Heart right ventricle (tissue), 16 donors: ENCODE measurements at regions not wholly inside any gene's neighbourhood (a gene's known extent, or its start where the extent isn't known, plus 50 kb on each side); places are given as distances from the start of the nearest gene placed in this dataset.
A peak's percentile ranks its signal among the peaks of the same experiment; 100 is the strongest.

ENCODE experiments used
- ATAC-seq, 8 donors: fragments of 200-7000 bp; cut with Tn5 transposase; one replicate each; pipeline ENCODE4 v1.9.1; 2020; ENCODE audit warnings: mild to moderate bottlenecking in 8 of 8, moderate library complexity in 8 of 8, moderate number of reproducible peaks in 1 of 8
- DNase-seq, 2 donors: peaks; one replicate each; pipeline ENCODE4 v3.0.0-alpha.2; 2020
- H3K27ac ChIP-seq, 10 donors: fragments of 200-600 bp; sonication (generic) in 2 of 10; one replicate each; pipeline versions ENCODE4 v1.5.0 to v1.8.0; 2020 to 2022; ENCODE audit warnings: mild to moderate bottlenecking in 3 of 10
- H3K27me3 ChIP-seq, 7 donors: fragments of 200-600 bp; one replicate each; pipeline ENCODE4 v1.8.0; 2021 to 2022; ENCODE audit warnings: mild to moderate bottlenecking in 2 of 7
- H3K36me3 ChIP-seq, 9 donors: fragments of 200-600 bp; sonication (generic) in 1 of 9; one replicate each; pipeline versions ENCODE4 v1.5.0 to v1.8.0; 2020 to 2022; ENCODE audit warnings: mild to moderate bottlenecking in 2 of 9
- H3K4me1 ChIP-seq, 9 donors: fragments of 200-600 bp; sonication (generic) in 1 of 9; one replicate each; pipeline versions ENCODE4 v1.5.0 to v1.8.0; 2020 to 2022; ENCODE audit warnings: mild to moderate bottlenecking in 4 of 9
- H3K4me3 ChIP-seq, 10 donors: fragments of 200-600 bp; sonication (generic) in 2 of 10; one replicate each; pipeline versions ENCODE4 v1.5.0 to v1.8.0; 2020 to 2022; ENCODE audit warnings: mild to moderate bottlenecking in 7 of 10, moderate library complexity in 2 of 10
- H3K9me3 ChIP-seq, 11 donors: fragments of 200-600 bp in 10 of 11; sonication (generic) in 2 of 11; one replicate each; pipeline versions ENCODE4 v1.5.0 to v1.8.0; 2013 to 2022; ENCODE audit warnings: mild to moderate bottlenecking in 2 of 11, control low read depth in 1 of 11, moderate library complexity in 1 of 11
- whole genome bisulfite sequencing, 2 donors: extraction: QIAGEN DNeasy Blood & Tissue Kit; methylation state at CpG; one replicate each; pipeline ENCODE4 v1.1.7; 2013; ENCODE audit warnings: inconsistent platforms in 1 of 2; 5-methylcytosine and 5-hydroxymethylcytosine counted together
- intact Hi-C, 10 donors: fragments of 100-400 bp; cut with DNase I; formaldehyde crosslinking; loops; one replicate each; pipeline versions ENCODE4 v1.11.1 to v1.14.2; 2022
- TF ChIP-seq, protein P1 (sequence below), 9 donors: fragments of 200-600 bp; sonication (generic) in 2 of 9; IDR thresholded peaks; one replicate each; pipeline versions ENCODE4 v1.5.0 to v1.8.0; 2021 to 2022; ENCODE audit warnings: antibody characterized with exemption in 9 of 9, mild to moderate bottlenecking in 5 of 9, moderate library complexity in 1 of 9
- donor health status: Arrhythmogenic right ventricular cardiomyopathy.
- donor health status: ischemic (EF 13 %, LVEDD 7.1; RV severe dilation, severe dysfunction).
- donor health status: healthy with polysubstance abuse.
- donor health status: DM: no; HTN: yes; CAD: no.
- donor health status: DM: no; HTN: no; CAD: no.
- donor health status: ischemic (EF 25% LVEDD 6.9; RV normal size, moderate dysfunction).
- donor health status: ischemic (EF 25% LVEDD 5.7; RV mildly dilated, moderate dysfunction).
- donor health status: healthy.
- donor health status: DM: yes; HTN: yes; CAD: no.
- donor health status: Ischemic cardiomyopathy.
- donor health status: ischemic (EF 35%, LVEDD 5.7; RV mildly dilated, moderate dysfunction).
- donor health status: nonischemic (EF 11% LVEDD 7.7; RV severe dilation, severe dysfunction).
- donor health status: DM: yes; HTN: yes; CAD: no.
- donor health status: PGD.
- donor health status: ischemic (EF 29% LVEDD 5.4; RV normal size, mild dysfunction).
- donor health status: nonischemic (EF 23%, LVEDD 6.1; RV moderate dilation, normal function).

DNA sequence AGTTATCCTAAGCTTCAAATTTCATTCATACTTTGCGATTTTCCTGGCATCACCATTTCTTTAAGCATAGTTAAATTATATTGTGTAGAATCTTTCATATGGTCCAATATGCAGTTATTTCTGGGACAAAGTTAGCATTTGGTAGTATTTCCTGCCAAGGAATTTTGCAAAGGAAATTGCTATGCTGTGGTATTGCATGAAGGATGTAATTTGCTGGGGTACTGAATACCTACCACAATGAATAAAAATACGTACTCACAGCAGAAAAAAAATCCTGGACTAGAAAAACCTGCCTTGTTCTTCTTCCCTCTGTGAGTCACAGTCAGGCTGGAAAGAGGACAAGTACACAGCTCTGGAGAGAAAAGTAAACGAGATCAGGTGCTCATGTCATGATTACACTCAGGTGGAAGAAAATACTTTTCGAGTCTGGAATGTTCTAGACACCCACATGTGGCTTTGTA is 241.2 kb downstream of the PTBP2 start:
- Histone ChIP-seq H3K4me1 (peaks cover 0 to 15% (median 0%) of the 10 kb centered on the region in 9 donors), H3K36me3 (no peaks in the 10 kb centered on the region), H3K27me3 (peaks cover 0 to 11% (median 0%) of the 10 kb centered on the region in 7 donors), H3K4me3 (no peak overlapping the region), H3K27ac (no peak overlapping the region), H3K9me3 (no peaks in the 10 kb centered on the region)
- WGBS, 2 donors, result 55 to 58% methylated on average over 4 of the region's 4 CpGs
- DNase-seq (no peak), ATAC-seq (peak in 3 of 8 donors; percentile 26 to 67 (median 50))
- intact Hi-C loops, result loop anchor here in 2 of 10 donors (10.0 kb wide), 2 partner anchors 862 to 1502 kb away; no protein-coding TSS in a partner anchor
- TF ChIP-seq, protein P1, sequence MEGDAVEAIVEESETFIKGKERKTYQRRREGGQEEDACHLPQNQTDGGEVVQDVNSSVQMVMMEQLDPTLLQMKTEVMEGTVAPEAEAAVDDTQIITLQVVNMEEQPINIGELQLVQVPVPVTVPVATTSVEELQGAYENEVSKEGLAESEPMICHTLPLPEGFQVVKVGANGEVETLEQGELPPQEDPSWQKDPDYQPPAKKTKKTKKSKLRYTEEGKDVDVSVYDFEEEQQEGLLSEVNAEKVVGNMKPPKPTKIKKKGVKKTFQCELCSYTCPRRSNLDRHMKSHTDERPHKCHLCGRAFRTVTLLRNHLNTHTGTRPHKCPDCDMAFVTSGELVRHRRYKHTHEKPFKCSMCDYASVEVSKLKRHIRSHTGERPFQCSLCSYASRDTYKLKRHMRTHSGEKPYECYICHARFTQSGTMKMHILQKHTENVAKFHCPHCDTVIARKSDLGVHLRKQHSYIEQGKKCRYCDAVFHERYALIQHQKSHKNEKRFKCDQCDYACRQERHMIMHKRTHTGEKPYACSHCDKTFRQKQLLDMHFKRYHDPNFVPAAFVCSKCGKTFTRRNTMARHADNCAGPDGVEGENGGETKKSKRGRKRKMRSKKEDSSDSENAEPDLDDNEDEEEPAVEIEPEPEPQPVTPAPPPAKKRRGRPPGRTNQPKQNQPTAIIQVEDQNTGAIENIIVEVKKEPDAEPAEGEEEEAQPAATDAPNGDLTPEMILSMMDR (IDR thresholded peaks at IDR 0.05), result no peak

DNA sequence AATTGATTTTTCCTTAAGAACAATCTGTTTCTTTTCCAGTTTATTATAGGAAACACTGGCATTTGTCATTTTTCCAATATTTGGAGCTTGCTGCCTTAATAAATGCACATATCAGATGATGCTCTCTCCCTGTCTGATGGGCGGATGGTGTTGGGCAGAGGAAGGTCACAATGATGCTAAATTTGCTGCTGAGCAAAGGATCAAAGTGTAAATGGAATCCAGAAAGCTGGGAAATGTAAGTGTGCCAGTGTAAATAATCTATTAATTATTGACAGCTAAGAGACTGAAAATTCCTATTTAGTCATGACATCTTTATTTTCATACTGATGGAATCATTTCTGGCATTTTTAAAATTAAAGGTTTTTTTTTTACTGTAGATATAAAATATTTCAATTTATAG is 243.2 kb downstream of the PTBP2 start:
- Histone ChIP-seq H3K36me3 (no peaks in the 10 kb centered on the region), H3K9me3 (no peaks in the 10 kb centered on the region), H3K4me1 (peaks cover 0 to 15% (median 0%) of the 10 kb centered on the region in 9 donors), H3K27me3 (peaks cover 0 to 20% (median 7%) of the 10 kb centered on the region in 7 donors), H3K4me3 (no peak overlapping the region), H3K27ac (no peak overlapping the region)
- ATAC-seq (no peak), DNase-seq (no peak)
- TF ChIP-seq, protein P1 (IDR thresholded peaks at IDR 0.05), result no peak
- WGBS, 2 donors, result 87 to 95% methylated on average over 1 of the region's 1 CpG
- intact Hi-C loops, result loop anchor here (5.0 to 10.0 kb wide), 5 partner anchors 53 to 1500 kb away; no protein-coding TSS in a partner anchor

DNA sequence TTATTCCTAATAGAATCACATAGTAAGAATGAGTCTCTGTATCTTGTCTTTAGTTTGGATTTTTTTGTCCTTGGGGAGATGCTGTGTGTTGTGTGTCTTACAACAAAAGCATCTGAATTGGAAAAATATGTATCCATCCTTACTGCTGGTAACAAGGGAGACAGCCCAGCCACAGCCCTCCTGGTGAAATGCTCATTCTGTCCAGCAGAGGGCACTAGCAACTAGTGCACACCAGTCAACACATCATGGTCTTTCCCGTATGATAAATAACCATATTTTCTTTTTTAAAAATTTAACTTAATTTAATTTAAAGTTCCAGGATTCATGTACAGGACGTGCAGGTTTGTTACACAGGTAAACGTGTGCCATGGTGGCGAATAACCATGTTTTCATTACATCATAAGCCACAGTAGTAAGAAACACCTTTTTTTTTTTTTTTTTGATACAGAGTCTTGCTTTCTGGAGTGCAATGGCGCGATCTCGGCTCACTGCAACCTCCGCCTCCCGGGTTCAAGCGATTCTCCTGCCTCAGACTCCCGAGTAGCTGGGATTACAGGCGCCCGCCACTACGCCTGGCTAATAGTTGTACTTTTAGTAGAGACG is 245.1 kb downstream of the PTBP2 start:
- TF ChIP-seq, protein P1 (IDR thresholded peaks at IDR 0.05), result peak; percentile 81 to 96 (median 92)
- intact Hi-C loops, result loop anchor here (5.0 to 10.0 kb wide), 5 partner anchors 51 to 1498 kb away; no protein-coding TSS in a partner anchor
- 49 to 54% methylated on average over 15 of the region's 15 CpGs for WGBS, 2 donors
- DNase-seq (peak; percentile 55 to 74), ATAC-seq (peak in 5 of 8 donors; percentile 62 to 76 (median 67))
- Histone ChIP-seq H3K4me3 (peak overlapping the region in 1 of 10 donors; percentile 1), H3K36me3 (no peaks in the 10 kb centered on the region), H3K4me1 (peaks cover 0 to 15% (median 0%) of the 10 kb centered on the region in 9 donors), H3K27me3 (peaks cover 0 to 30% (median 10%) of the 10 kb centered on the region in 7 donors), H3K9me3 (no peaks in the 10 kb centered on the region), H3K27ac (no peak overlapping the region)

DNA sequence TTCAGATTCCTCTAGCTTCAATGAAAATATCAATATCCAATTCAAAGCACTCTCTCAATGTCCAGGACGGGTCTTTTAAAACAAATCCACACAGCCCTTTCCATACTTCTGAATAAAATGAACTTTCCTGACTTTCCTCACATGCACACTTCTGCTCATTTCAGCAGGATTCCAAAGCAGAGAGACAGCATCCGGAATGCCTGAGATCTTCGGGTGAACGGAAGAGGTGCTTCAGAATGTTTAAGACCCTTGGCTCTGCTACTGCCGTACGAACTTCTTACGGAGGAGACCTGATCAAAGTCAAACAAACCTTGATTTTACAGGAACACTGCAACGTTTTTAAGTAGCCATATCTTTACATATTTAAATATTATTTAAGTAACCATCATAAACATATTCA is 245.7 kb downstream of the PTBP2 start:
- intact Hi-C loops, result loop anchor here (5.0 to 10.0 kb wide), 5 partner anchors 50 to 1497 kb away; no protein-coding TSS in a partner anchor
- WGBS, 2 donors, result 64 to 65% methylated on average over 8 of the region's 8 CpGs
- DNase-seq (no peak), ATAC-seq (no peak)
- Histone ChIP-seq H3K4me3 (no peak overlapping the region), H3K4me1 (peaks cover 0 to 13% (median 0%) of the 10 kb centered on the region in 9 donors), H3K36me3 (no peaks in the 10 kb centered on the region), H3K9me3 (no peaks in the 10 kb centered on the region), H3K27ac (no peak overlapping the region), H3K27me3 (peaks cover 0 to 37% (median 11%) of the 10 kb centered on the region in 7 donors)
- TF ChIP-seq, protein P1 (IDR thresholded peaks at IDR 0.05), result no peak
